ENCODE measurements at regions not wholly inside any gene's neighbourhood (a gene's known extent, or its start where the extent isn't known, plus 50 kb on each side); places are given as distances from the start of the nearest gene placed in this dataset.

DNA sequence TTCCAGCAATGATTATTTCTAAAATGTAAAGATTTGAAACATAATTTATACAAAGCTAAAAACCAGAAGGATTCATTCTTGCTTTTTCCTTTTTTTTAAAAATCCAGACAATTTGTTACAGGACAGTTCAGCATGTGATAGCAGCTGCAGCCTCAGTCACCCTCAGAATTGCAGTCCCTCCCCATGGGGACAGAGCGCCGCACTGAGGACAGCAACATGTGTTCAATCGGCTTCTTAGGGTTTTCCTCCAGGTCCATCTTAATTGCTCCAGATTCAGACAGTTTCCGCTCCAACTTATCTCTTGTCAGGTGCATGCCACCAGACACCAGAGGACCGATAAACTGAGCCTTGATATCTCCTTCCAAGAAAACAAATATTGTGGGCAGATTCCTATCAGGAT is 134.9 kb upstream of the TBC1D5 start:
- H4K12ac ChIP-seq (ENCODE audit: low read depth, low read length), result no peak overlapping the region
- H4K91ac ChIP-seq (ENCODE audit: low read depth, low read length), result no peak overlapping the region
- H3K27me3 ChIP-seq (ENCODE audit: insufficient read depth, low read length), result no peaks in the 10 kb centered on the region
- H3K18ac ChIP-seq (ENCODE audit: low read length), result no peak overlapping the region
- H3K23ac ChIP-seq (ENCODE audit: low read length), result no peak overlapping the region
- H2AFZ ChIP-seq (ENCODE audit: insufficient read depth, low read length, poor library complexity), result no peak overlapping the region
- no peak overlapping the region for H3K14ac ChIP-seq (ENCODE audit: low read length)
- H3K4ac ChIP-seq (ENCODE audit: low read depth, low read length), result no peak overlapping the region
- H2AK5ac ChIP-seq (ENCODE audit: low read length), result no peak overlapping the region
- H3K4me1 ChIP-seq (ENCODE audit: control insufficient read depth in 1 of 2, insufficient read depth in 2 of 2, low read length in 2 of 2), result no peaks in the 10 kb centered on the region
- no peak overlapping the region for H2BK5ac ChIP-seq (ENCODE audit: low read depth, low read length, poor library complexity)
- no peak overlapping the region for H3K27ac ChIP-seq (ENCODE audit: low read depth, low read length)
- no CpG with 5 or more reads among the region's 5 CpGs for WGBS (ENCODE audit: extremely low coverage, insufficient coverage, insufficient read length)
- H3K9me3 ChIP-seq (ENCODE audit: insufficient read depth, low read depth, low read length), result no peaks in the 10 kb centered on the region
- no peak overlapping the region for H2BK120ac ChIP-seq (ENCODE audit: insufficient read depth, low read length, poor library complexity)
- peak in 1 of 2 donors; percentile 7 for DNase-seq
- H3K4me3 ChIP-seq (ENCODE audit: low read depth, low read length), result no peak overlapping the region
- H2BK12ac ChIP-seq (ENCODE audit: low read length), result no peak overlapping the region
- H3K79me2 ChIP-seq (ENCODE audit: control insufficient read depth, insufficient read depth, low read length, poor library complexity), result no peaks in the 10 kb centered on the region
- H4K8ac ChIP-seq (ENCODE audit: low read depth, low read length), result no peak overlapping the region
- no peaks in the 10 kb centered on the region for H3K36me3 ChIP-seq (ENCODE audit: control insufficient read depth in 1 of 2, insufficient read depth in 2 of 2, low read length in 2 of 2)
- H3K79me1 ChIP-seq (ENCODE audit: low read length), result no peaks in the 10 kb centered on the region
- no peak overlapping the region for H3K4me2 ChIP-seq (ENCODE audit: low read length)
- no peak overlapping the region for H3K9ac ChIP-seq (ENCODE audit: low read length)

DNA sequence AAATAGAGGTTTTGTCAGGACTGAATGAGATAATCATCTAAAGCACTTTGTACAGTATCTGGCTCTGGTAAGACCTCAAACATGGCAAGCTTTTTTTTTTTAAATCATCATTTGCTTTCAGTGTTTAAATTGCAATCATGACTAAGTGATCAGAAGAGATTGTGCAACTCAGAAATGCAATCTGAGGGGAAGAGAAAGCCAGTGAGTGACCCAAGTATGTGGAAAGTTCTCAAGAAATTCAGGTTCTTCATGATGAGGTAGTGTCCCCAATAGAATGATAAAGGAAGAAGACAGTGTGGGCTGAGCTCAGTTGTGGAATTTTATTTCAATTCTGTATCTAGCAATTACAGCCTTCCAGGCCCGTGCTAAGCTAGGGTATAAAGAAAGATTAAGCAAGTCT is 132.2 kb upstream of the TBC1D5 start:
- H3K14ac ChIP-seq (ENCODE audit: low read length), result no peak overlapping the region
- no peak overlapping the region for H2BK12ac ChIP-seq (ENCODE audit: low read length)
- H2AK5ac ChIP-seq (ENCODE audit: low read length), result no peak overlapping the region
- no peak overlapping the region for H2BK5ac ChIP-seq (ENCODE audit: low read depth, low read length, poor library complexity)
- no peak overlapping the region for H2BK120ac ChIP-seq (ENCODE audit: insufficient read depth, low read length, poor library complexity)
- H3K9me3 ChIP-seq (ENCODE audit: insufficient read depth, low read depth, low read length), result no peaks in the 10 kb centered on the region
- no peak overlapping the region for H3K4ac ChIP-seq (ENCODE audit: low read depth, low read length)
- H3K79me2 ChIP-seq (ENCODE audit: control insufficient read depth, insufficient read depth, low read length, poor library complexity), result no peaks in the 10 kb centered on the region
- no peak overlapping the region for H3K4me3 ChIP-seq (ENCODE audit: low read depth, low read length)
- no peaks in the 10 kb centered on the region for H3K36me3 ChIP-seq (ENCODE audit: control insufficient read depth in 1 of 2, insufficient read depth in 2 of 2, low read length in 2 of 2)
- no peak overlapping the region for H3K18ac ChIP-seq (ENCODE audit: low read length)
- H3K27ac ChIP-seq (ENCODE audit: low read depth, low read length), result no peak overlapping the region
- H4K12ac ChIP-seq (ENCODE audit: low read depth, low read length), result no peak overlapping the region
- no peak overlapping the region for H3K4me2 ChIP-seq (ENCODE audit: low read length)
- no peak overlapping the region for H4K91ac ChIP-seq (ENCODE audit: low read depth, low read length)
- no peaks in the 10 kb centered on the region for H3K27me3 ChIP-seq (ENCODE audit: insufficient read depth, low read length)
- no peaks in the 10 kb centered on the region for H3K4me1 ChIP-seq (ENCODE audit: control insufficient read depth in 1 of 2, insufficient read depth in 2 of 2, low read length in 2 of 2)
- H3K23ac ChIP-seq (ENCODE audit: low read length), result no peak overlapping the region
- H3K79me1 ChIP-seq (ENCODE audit: low read length), result no peaks in the 10 kb centered on the region
- DNase-seq, result no peak
- no peak overlapping the region for H2AFZ ChIP-seq (ENCODE audit: insufficient read depth, low read length, poor library complexity)
- H4K8ac ChIP-seq (ENCODE audit: low read depth, low read length), result no peak overlapping the region
- H3K9ac ChIP-seq (ENCODE audit: low read length), result no peak overlapping the region
- no CpG with 5 or more reads among the region's 1 CpG for WGBS (ENCODE audit: extremely low coverage, insufficient coverage, insufficient read length)

DNA sequence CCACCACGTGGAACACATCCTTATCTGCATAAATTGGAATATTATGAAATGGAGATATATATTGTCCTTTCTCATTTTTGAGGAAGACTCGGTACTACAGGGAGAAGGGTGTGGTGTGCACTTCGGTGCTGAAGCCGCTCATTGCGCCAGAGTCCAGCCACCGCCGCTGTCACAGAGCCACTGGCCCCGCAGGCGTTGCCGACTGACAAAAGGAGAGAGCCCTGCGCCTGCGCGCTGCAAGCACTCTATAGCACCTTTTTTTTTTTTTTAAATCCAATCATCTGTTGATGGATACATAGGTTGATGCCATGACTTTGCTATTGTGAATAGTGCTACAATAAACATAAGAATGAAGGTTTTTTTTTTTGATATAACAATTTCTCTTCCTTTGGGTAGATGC is 130.0 kb upstream of the TBC1D5 start:
- Histone ChIP-seq H3K4me1 (ENCODE audit: control insufficient read depth in 1 of 2, insufficient read depth in 2 of 2, low read length in 2 of 2) (no peaks in the 10 kb centered on the region), H3K9ac (ENCODE audit: low read length) (no peak overlapping the region), H3K9me3 (ENCODE audit: insufficient read depth, low read depth, low read length) (no peaks in the 10 kb centered on the region), H3K23ac (ENCODE audit: low read length) (no peak overlapping the region), H4K12ac (ENCODE audit: low read depth, low read length) (no peak overlapping the region), H3K4me3 (ENCODE audit: low read depth, low read length) (no peak overlapping the region), H2AFZ (ENCODE audit: insufficient read depth, low read length, poor library complexity) (no peak overlapping the region), H3K14ac (ENCODE audit: low read length) (no peak overlapping the region), H3K18ac (ENCODE audit: low read length) (no peak overlapping the region), H2BK5ac (ENCODE audit: low read depth, low read length, poor library complexity) (no peak overlapping the region), H3K36me3 (ENCODE audit: control insufficient read depth in 1 of 2, insufficient read depth in 2 of 2, low read length in 2 of 2) (no peaks in the 10 kb centered on the region), H2BK120ac (ENCODE audit: insufficient read depth, low read length, poor library complexity) (no peak overlapping the region), H3K79me1 (ENCODE audit: low read length) (no peaks in the 10 kb centered on the region), H3K27me3 (ENCODE audit: insufficient read depth, low read length) (no peaks in the 10 kb centered on the region), H3K27ac (ENCODE audit: low read depth, low read length) (no peak overlapping the region), H3K79me2 (ENCODE audit: control insufficient read depth, insufficient read depth, low read length, poor library complexity) (no peaks in the 10 kb centered on the region), H2AK5ac (ENCODE audit: low read length) (no peak overlapping the region), H2BK12ac (ENCODE audit: low read length) (no peak overlapping the region), H3K4ac (ENCODE audit: low read depth, low read length) (no peak overlapping the region), H3K4me2 (ENCODE audit: low read length) (no peak overlapping the region), H4K91ac (ENCODE audit: low read depth, low read length) (no peak overlapping the region), H4K8ac (ENCODE audit: low read depth, low read length) (no peak overlapping the region)
- no CpG with 5 or more reads among the region's 13 CpGs for WGBS (ENCODE audit: extremely low coverage, insufficient coverage, insufficient read length)
- DNase-seq, result peak; percentile 20 to 40

DNA sequence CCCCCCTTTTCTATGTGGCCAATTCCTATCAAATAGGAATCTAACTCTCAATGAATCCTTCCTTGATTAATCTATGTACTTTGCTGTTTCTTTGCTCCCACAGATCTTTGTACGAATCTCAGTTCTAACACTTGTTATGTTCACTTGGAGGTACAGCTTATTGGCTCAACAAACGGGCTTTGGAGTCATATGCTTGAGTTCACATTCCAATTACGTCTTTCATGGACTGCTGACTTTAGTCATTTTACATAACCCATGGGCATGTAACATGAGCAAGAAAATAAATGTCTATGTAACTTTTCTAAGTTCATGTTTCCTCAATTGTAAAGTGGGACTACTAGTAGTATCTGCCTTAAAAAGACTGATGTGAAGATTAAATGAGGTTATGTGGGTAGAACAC is 123.2 kb upstream of the TBC1D5 start:
- WGBS (ENCODE audit: extremely low coverage, insufficient coverage, insufficient read length), result no CpG with 5 or more reads among the region's 3 CpGs
- no peak overlapping the region for H3K18ac ChIP-seq (ENCODE audit: low read length)
- no peaks in the 10 kb centered on the region for H3K9me3 ChIP-seq (ENCODE audit: insufficient read depth, low read depth, low read length)
- no peak overlapping the region for H4K8ac ChIP-seq (ENCODE audit: low read depth, low read length)
- DNase-seq, result no peak
- no peaks in the 10 kb centered on the region for H3K4me1 ChIP-seq (ENCODE audit: control insufficient read depth in 1 of 2, insufficient read depth in 2 of 2, low read length in 2 of 2)
- no peak overlapping the region for H3K27ac ChIP-seq (ENCODE audit: low read depth, low read length)
- H3K27me3 ChIP-seq (ENCODE audit: insufficient read depth, low read length), result no peaks in the 10 kb centered on the region
- H3K4ac ChIP-seq (ENCODE audit: low read depth, low read length), result no peak overlapping the region
- H2BK12ac ChIP-seq (ENCODE audit: low read length), result no peak overlapping the region
- H2BK5ac ChIP-seq (ENCODE audit: low read depth, low read length, poor library complexity), result no peak overlapping the region
- H3K14ac ChIP-seq (ENCODE audit: low read length), result no peak overlapping the region
- H3K79me1 ChIP-seq (ENCODE audit: low read length), result no peaks in the 10 kb centered on the region
- no peak overlapping the region for H4K12ac ChIP-seq (ENCODE audit: low read depth, low read length)
- H2AK5ac ChIP-seq (ENCODE audit: low read length), result no peak overlapping the region
- peaks cover 0 to 2% of the 10 kb centered on the region in 2 experiments for H3K36me3 ChIP-seq (ENCODE audit: control insufficient read depth in 1 of 2, insufficient read depth in 2 of 2, low read length in 2 of 2)
- no peak overlapping the region for H3K4me2 ChIP-seq (ENCODE audit: low read length)
- H4K91ac ChIP-seq (ENCODE audit: low read depth, low read length), result no peak overlapping the region
- H3K79me2 ChIP-seq (ENCODE audit: control insufficient read depth, insufficient read depth, low read length, poor library complexity), result no peaks in the 10 kb centered on the region
- H3K23ac ChIP-seq (ENCODE audit: low read length), result no peak overlapping the region
- H2BK120ac ChIP-seq (ENCODE audit: insufficient read depth, low read length, poor library complexity), result no peak overlapping the region
- H3K4me3 ChIP-seq (ENCODE audit: low read depth, low read length), result no peak overlapping the region
- no peak overlapping the region for H2AFZ ChIP-seq (ENCODE audit: insufficient read depth, low read length, poor library complexity)
- no peak overlapping the region for H3K9ac ChIP-seq (ENCODE audit: low read length)
